ENCODE measurements at regions not wholly inside any gene's neighbourhood (a gene's known extent, or its start where the extent isn't known, plus 50 kb on each side); places are given as distances from the start of the nearest gene placed in this dataset.

DNA sequence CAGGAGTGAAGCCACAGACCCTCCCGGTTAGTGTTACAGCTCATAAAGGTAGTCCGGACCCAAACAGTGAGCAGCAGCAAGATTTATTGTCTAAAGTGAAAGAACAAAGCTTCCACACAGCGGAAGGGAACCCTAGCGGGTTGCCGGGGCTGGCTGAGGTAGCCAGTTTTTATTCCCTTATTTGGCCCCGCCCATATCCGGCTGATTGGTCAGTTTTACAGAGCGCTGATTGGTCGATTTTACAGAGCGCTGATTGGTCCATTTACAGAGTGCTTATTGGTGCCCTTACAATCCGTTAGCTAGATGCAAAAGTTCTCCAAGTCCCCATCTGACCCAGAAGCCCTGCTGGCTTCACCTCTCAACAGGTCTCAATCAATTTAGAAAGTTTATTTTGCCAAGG is 126.0 kb upstream of the RFC3 start:
- Histone ChIP-seq H3K4me3 (ENCODE audit: low read depth in 2 of 2, low read length in 2 of 2) (no peak overlapping the region), H3K4me1 (ENCODE audit: control insufficient read depth, insufficient read depth, low read length) (peaks cover 7% of the 10 kb centered on the region; the same call in 1 of the 2 replicates), H3K27ac (ENCODE audit: low read length) (no peak overlapping the region), H3K27me3 (ENCODE audit: control insufficient read depth, insufficient read depth, low read length) (no peaks in the 10 kb centered on the region), H3K36me3 (ENCODE audit: control insufficient read depth, insufficient read depth, low read length) (no peaks in the 10 kb centered on the region), H3K9me3 (ENCODE audit: control insufficient read depth, insufficient read depth, low read depth, low read length) (no peaks in the 10 kb centered on the region)
- in situ Hi-C loops (cut with HindIII; ENCODE audit: low pct_unique_long_range_greater_than_20kb, low sequenced_read_pairs): no loop called here
- intact Hi-C loops (cut with micrococcal nuclease; ENCODE audit: unreplicated experiment): no loop called here
- DNase-seq (ENCODE audit: low read depth, low spot score): no peak
- ChIA-PET POLR2A (interaction anchor here (1.1 kb wide), 1 partner anchor 22 kb away, joined by 3 read pairs; no protein-coding TSS in a partner anchor), CTCF (no interaction called here)
- no TSS peak for BruUV-seq (replicated peaks)
- ATAC-seq: no peak
- TF ChIP-seq POLR2AphosphoS5 (IDR thresholded peaks at IDR 0.05; ENCODE audit: low read depth, low read length): no peak
- no peak for TF ChIP-seq SIN3A (IDR thresholded peaks at IDR 0.05; ENCODE audit: borderline replicate concordance, insufficient read depth, low read depth, low read length)
- TF ChIP-seq, protein P1, sequence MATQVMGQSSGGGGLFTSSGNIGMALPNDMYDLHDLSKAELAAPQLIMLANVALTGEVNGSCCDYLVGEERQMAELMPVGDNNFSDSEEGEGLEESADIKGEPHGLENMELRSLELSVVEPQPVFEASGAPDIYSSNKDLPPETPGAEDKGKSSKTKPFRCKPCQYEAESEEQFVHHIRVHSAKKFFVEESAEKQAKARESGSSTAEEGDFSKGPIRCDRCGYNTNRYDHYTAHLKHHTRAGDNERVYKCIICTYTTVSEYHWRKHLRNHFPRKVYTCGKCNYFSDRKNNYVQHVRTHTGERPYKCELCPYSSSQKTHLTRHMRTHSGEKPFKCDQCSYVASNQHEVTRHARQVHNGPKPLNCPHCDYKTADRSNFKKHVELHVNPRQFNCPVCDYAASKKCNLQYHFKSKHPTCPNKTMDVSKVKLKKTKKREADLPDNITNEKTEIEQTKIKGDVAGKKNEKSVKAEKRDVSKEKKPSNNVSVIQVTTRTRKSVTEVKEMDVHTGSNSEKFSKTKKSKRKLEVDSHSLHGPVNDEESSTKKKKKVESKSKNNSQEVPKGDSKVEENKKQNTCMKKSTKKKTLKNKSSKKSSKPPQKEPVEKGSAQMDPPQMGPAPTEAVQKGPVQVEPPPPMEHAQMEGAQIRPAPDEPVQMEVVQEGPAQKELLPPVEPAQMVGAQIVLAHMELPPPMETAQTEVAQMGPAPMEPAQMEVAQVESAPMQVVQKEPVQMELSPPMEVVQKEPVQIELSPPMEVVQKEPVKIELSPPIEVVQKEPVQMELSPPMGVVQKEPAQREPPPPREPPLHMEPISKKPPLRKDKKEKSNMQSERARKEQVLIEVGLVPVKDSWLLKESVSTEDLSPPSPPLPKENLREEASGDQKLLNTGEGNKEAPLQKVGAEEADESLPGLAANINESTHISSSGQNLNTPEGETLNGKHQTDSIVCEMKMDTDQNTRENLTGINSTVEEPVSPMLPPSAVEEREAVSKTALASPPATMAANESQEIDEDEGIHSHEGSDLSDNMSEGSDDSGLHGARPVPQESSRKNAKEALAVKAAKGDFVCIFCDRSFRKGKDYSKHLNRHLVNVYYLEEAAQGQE (IDR thresholded peaks at IDR 0.05; ENCODE audit: insufficient read depth in 1 of 2, low read depth in 2 of 2, low read length in 1 of 2): no peak
- TF ChIP-seq TCF7L2 (IDR thresholded peaks at IDR 0.05; ENCODE audit: low read depth, low read length): no peak
- TF ChIP-seq, protein P2, sequence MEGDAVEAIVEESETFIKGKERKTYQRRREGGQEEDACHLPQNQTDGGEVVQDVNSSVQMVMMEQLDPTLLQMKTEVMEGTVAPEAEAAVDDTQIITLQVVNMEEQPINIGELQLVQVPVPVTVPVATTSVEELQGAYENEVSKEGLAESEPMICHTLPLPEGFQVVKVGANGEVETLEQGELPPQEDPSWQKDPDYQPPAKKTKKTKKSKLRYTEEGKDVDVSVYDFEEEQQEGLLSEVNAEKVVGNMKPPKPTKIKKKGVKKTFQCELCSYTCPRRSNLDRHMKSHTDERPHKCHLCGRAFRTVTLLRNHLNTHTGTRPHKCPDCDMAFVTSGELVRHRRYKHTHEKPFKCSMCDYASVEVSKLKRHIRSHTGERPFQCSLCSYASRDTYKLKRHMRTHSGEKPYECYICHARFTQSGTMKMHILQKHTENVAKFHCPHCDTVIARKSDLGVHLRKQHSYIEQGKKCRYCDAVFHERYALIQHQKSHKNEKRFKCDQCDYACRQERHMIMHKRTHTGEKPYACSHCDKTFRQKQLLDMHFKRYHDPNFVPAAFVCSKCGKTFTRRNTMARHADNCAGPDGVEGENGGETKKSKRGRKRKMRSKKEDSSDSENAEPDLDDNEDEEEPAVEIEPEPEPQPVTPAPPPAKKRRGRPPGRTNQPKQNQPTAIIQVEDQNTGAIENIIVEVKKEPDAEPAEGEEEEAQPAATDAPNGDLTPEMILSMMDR (IDR thresholded peaks at IDR 0.05): no peak

DNA sequence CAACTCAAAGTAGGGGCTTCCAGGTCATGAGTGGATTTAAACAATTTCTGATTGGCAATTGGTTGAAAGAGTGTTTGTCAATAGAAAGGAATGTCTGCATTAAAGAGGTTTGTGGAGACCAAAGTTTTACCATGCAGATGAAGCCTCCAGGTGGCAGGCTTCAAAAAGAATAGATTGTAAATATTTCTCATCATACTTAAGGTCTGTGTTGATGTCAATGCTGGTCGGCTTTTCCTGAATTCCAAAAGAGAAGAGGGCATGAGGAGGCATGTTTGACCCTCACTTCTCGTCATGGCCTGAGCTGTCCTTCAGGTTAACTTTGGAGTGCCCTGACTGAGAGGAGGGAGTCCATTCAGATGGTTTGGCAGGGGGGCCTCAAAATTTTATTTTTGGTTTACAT is 125.4 kb upstream of the RFC3 start:
- Histone ChIP-seq H3K4me3 (ENCODE audit: low read depth in 2 of 2, low read length in 2 of 2) (no peak overlapping the region), H3K27ac (ENCODE audit: low read length) (no peak overlapping the region), H3K4me1 (ENCODE audit: control insufficient read depth, insufficient read depth, low read length) (peaks cover 7% of the 10 kb centered on the region; the same call in 1 of the 2 replicates), H3K27me3 (ENCODE audit: control insufficient read depth, insufficient read depth, low read length) (no peaks in the 10 kb centered on the region), H3K36me3 (ENCODE audit: control insufficient read depth, insufficient read depth, low read length) (no peaks in the 10 kb centered on the region), H3K9me3 (ENCODE audit: control insufficient read depth, insufficient read depth, low read depth, low read length) (no peaks in the 10 kb centered on the region)
- no TSS peak for BruUV-seq (replicated peaks)
- DNase-seq (ENCODE audit: low read depth, low spot score) (no peak), ATAC-seq (no peak)
- in situ Hi-C loops (cut with HindIII; ENCODE audit: low pct_unique_long_range_greater_than_20kb, low sequenced_read_pairs) (no loop called here), intact Hi-C loops (cut with micrococcal nuclease; ENCODE audit: unreplicated experiment) (no loop called here)
- TF ChIP-seq, protein P2 (IDR thresholded peaks at IDR 0.05): no peak
- no peak for TF ChIP-seq TCF7L2 (IDR thresholded peaks at IDR 0.05; ENCODE audit: low read depth, low read length)
- TF ChIP-seq POLR2AphosphoS5 (IDR thresholded peaks at IDR 0.05; ENCODE audit: low read depth, low read length): no peak
- TF ChIP-seq, protein P1 (IDR thresholded peaks at IDR 0.05; ENCODE audit: insufficient read depth in 1 of 2, low read depth in 2 of 2, low read length in 1 of 2): no peak
- CTCF ChIA-PET: no interaction called here
- POLR2A ChIA-PET: interaction anchor here (1.1 kb wide), 1 partner anchor 21 kb away, joined by 3 read pairs; no protein-coding TSS in a partner anchor

All from Panc1 (cell line).